ENCODE measurements at regions not wholly inside any gene's neighbourhood (a gene's known extent, or its start where the extent isn't known, plus 50 kb on each side); places are given as distances from the start of the nearest gene placed in this dataset.

DNA sequence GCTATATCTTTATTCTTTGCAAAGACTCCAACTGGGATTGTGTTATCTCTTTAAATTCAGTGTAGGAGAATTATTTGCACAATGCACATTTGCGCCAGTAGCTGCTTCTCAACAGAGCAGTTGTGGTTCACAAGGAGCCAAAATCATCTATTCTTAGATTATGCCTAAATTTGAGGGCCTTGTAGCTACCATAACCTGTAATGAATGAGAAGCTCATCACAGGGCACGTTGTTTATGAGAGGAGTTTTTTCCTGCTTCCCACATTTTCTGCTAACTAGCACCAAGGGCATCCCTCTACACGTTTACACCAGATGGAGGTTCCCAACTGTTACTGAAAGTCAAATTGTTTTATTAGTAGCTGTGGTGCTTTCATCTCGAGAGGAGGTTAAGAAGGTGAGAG is 322.4 kb downstream of the TMEM161B start:
- TF ChIP-seq CTCF (IDR thresholded peaks at IDR 0.05; ENCODE audit: poor library complexity, severe bottlenecking) (no peak), POLR2AphosphoS5 (IDR thresholded peaks at IDR 0.05) (no peak), RAD21 (conservative IDR thresholded peaks at IDR 0.05) (no peak), EP300 (conservative IDR thresholded peaks at IDR 0.05; ENCODE audit: poor library complexity, severe bottlenecking) (no peak), TAF1 (IDR thresholded peaks at IDR 0.05; ENCODE audit: low read depth) (no peak), SMC3 (conservative IDR thresholded peaks at IDR 0.05; ENCODE audit: poor library complexity) (no peak), REST (IDR thresholded peaks at IDR 0.05; ENCODE audit: borderline replicate concordance) (no peak), EZH2 (IDR thresholded peaks at IDR 0.05; ENCODE audit: borderline replicate concordance, insufficient read depth, low read length, poor library complexity, severe bottlenecking) (no peak), MXI1 (conservative IDR thresholded peaks at IDR 0.05; ENCODE audit: poor library complexity, severe bottlenecking) (no peak)

All from neural cell (in vitro differentiated cells).